Natural killer cell (primary cell): ENCODE measurements at regions not wholly inside any gene's neighbourhood (a gene's known extent, or its start where the extent isn't known, plus 50 kb on each side); places are given as distances from the start of the nearest gene placed in this dataset.
A peak's percentile ranks its signal among the peaks of the same experiment; 100 is the strongest.

Source experiments
- ATAC-seq, 3 donors: fragments of 150-1000 bp in 2 of 3; fragments of 200-7000 bp in 1 of 3; cut with Tn5 transposase; 1 replicate in 1 of 3; 2 replicates in 2 of 3; pipeline ENCODE4 v1.10.0; 2021; ENCODE audit warnings: mild to moderate bottlenecking in 2 of 3, moderate library complexity in 2 of 3
- DNase-seq, 2 donors: peaks; one replicate each; pipeline versions ENCODE4 v3.0.0 to v3.0.0-alpha.2; 2013 to 2021; ENCODE audit warnings: mixed read lengths in 1 of 2
- H3K27ac ChIP-seq: one replicate; pipeline ENCODE4 v1.5.1; 2013; ENCODE audit warnings: mild to moderate bottlenecking, low read length
- H3K27me3 ChIP-seq: one replicate; pipeline ENCODE4 v1.6.1; 2013; ENCODE audit warnings: low read length; ENCODE audit not compliant: control insufficient read depth, insufficient read depth
- H3K36me3 ChIP-seq: one replicate; pipeline ENCODE4 v1.6.1; 2013; ENCODE audit warnings: low read length; ENCODE audit not compliant: control insufficient read depth, insufficient read depth
- H3K4me1 ChIP-seq: one replicate; pipeline ENCODE4 v1.6.1; 2013; ENCODE audit warnings: low read length; ENCODE audit not compliant: control insufficient read depth, insufficient read depth
- H3K4me3 ChIP-seq: one replicate; pipeline ENCODE4 v1.5.1; 2013; ENCODE audit warnings: low read length
- H3K9me3 ChIP-seq: one replicate; pipeline ENCODE4 v1.6.1; 2013; ENCODE audit warnings: low read length; ENCODE audit not compliant: control insufficient read depth, insufficient read depth
- H3K27ac Mint-ChIP-seq, 2 donors: one replicate each; pipeline ENCODE4 v1.8.0; 2022; ENCODE audit warnings: mild to moderate bottlenecking in 2 of 2, mixed read lengths in 2 of 2, moderate library complexity in 1 of 2
- H3K27me3 Mint-ChIP-seq, 2 donors: one replicate each; pipeline ENCODE4 v1.8.0; 2022; ENCODE audit warnings: low read depth in 2 of 2, mixed read lengths in 2 of 2
- H3K36me3 Mint-ChIP-seq: one replicate; pipeline ENCODE4 v1.8.0; 2022; ENCODE audit warnings: mixed read lengths
- H3K4me1 Mint-ChIP-seq, 2 donors: one replicate each; pipeline ENCODE4 v1.8.0; 2022; ENCODE audit warnings: mixed read lengths in 2 of 2
- H3K4me3 Mint-ChIP-seq: one replicate; pipeline ENCODE4 v1.8.0; 2022; ENCODE audit warnings: mild to moderate bottlenecking, moderate library complexity, mixed read lengths
- H3K9me3 Mint-ChIP-seq, 2 donors: one replicate each; pipeline ENCODE4 v1.8.0; 2022; ENCODE audit warnings: mixed read lengths in 2 of 2
- WGBS: methylation state at CpG from one replicate; pipeline ENCODE4 v1.1.7; 2013; ENCODE audit warnings: missing lambda C conversion rate; ENCODE audit not compliant: insufficient coverage; 5-methylcytosine and 5-hydroxymethylcytosine counted together
- intact Hi-C: fragments of 100-400 bp; cut with micrococcal nuclease; formaldehyde crosslinking; loops from one replicate; pipeline ENCODE4 v1.14.2; 2022
- TF ChIP-seq, protein P1 (sequence below): fragments of 200-600 bp; IDR thresholded peaks from one replicate; pipeline ENCODE4 v1.8.0; 2022; ENCODE audit warnings: antibody characterized with exemption

DNA sequence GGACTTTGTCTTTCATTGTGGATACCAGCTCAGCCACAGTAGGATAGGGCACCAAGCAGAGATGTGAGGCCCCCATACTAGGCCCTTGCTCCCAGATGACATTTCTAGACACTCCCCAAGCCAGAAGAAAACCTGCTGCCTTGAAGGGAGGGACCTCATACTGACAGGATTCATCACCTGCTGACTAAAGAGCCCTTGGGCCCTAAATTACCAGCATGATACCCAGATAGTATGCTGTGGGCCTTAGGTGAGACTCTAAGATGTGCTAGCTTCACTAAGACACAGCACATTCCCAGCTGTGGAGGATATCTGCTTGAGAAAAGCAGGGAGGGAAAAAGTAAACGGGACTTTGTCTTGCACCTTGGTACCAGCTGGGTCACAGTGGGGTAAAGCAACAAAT lies 324.0 kb downstream of the TBL1XR1 start:
- TF ChIP-seq, protein P1, sequence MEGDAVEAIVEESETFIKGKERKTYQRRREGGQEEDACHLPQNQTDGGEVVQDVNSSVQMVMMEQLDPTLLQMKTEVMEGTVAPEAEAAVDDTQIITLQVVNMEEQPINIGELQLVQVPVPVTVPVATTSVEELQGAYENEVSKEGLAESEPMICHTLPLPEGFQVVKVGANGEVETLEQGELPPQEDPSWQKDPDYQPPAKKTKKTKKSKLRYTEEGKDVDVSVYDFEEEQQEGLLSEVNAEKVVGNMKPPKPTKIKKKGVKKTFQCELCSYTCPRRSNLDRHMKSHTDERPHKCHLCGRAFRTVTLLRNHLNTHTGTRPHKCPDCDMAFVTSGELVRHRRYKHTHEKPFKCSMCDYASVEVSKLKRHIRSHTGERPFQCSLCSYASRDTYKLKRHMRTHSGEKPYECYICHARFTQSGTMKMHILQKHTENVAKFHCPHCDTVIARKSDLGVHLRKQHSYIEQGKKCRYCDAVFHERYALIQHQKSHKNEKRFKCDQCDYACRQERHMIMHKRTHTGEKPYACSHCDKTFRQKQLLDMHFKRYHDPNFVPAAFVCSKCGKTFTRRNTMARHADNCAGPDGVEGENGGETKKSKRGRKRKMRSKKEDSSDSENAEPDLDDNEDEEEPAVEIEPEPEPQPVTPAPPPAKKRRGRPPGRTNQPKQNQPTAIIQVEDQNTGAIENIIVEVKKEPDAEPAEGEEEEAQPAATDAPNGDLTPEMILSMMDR = no peak
- DNase-seq (no peak), ATAC-seq (no peak)
- intact Hi-C loops = loop anchor here (5.0 kb wide), 1 partner anchor 1454 kb away; no protein-coding TSS in a partner anchor
- H3K27me3 Mint-ChIP-seq = no peaks in the 10 kb centered on the region
- H3K27ac ChIP-seq = no peak overlapping the region
- no peak overlapping the region for H3K4me3 Mint-ChIP-seq
- WGBS = 86% methylated on average over 1 of the region's 1 CpG
- H3K36me3 Mint-ChIP-seq = no peaks in the 10 kb centered on the region
- H3K9me3 ChIP-seq = no peaks in the 10 kb centered on the region
- H3K4me3 ChIP-seq = no peak overlapping the region
- H3K4me1 ChIP-seq = peaks cover 5% of the 10 kb centered on the region
- no peaks in the 10 kb centered on the region for H3K36me3 ChIP-seq
- H3K9me3 Mint-ChIP-seq = no peaks in the 10 kb centered on the region
- H3K4me1 Mint-ChIP-seq = peaks cover 0 to 6% of the 10 kb centered on the region in 2 donors
- peak overlapping the region in 1 of 2 donors; percentile 53 for H3K27ac Mint-ChIP-seq
- H3K27me3 ChIP-seq = no peaks in the 10 kb centered on the region

DNA sequence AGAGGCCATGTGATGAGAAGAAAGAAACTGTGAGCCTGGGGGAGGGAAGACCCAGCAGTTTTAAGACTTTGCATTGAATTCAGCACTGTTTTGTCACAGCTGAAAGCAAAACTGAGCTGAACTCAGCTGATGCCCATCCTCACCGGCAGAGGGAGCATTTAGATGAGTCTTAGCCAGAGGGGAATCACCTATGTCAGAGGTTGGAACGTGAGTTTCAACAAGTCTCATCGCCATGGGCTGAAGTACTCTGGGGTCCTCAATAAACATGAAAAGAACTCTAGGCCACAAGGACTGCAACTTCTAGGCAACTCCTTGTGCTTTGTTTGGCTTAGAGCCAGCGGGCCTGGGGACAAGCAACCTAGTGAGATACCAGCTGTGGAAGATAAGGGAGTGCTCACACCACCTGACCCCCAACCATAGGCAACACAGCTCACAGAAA lies 324.5 kb downstream of the TBL1XR1 start:
- no peaks in the 10 kb centered on the region for H3K27me3 ChIP-seq
- 31% methylated on average over 4 of the region's 4 CpGs for WGBS
- H3K4me1 ChIP-seq = peaks cover 5% of the 10 kb centered on the region
- ATAC-seq (peak; percentile 82 to 88 (median 87)), DNase-seq (peak in 1 of 2 donors; percentile 75)
- no peaks in the 10 kb centered on the region for H3K9me3 ChIP-seq
- intact Hi-C loops = loop anchor here (1.0 to 5.0 kb wide), 3 partner anchors 67 to 1513 kb away; no protein-coding TSS in a partner anchor
- H3K4me3 ChIP-seq = no peak overlapping the region
- H3K27ac Mint-ChIP-seq = peak overlapping the region in 1 of 2 donors; percentile 53
- no peaks in the 10 kb centered on the region for H3K27me3 Mint-ChIP-seq
- H3K4me1 Mint-ChIP-seq = peaks cover 0 to 6% of the 10 kb centered on the region in 2 donors
- no peak overlapping the region for H3K4me3 Mint-ChIP-seq
- no peaks in the 10 kb centered on the region for H3K36me3 Mint-ChIP-seq
- H3K36me3 ChIP-seq = no peaks in the 10 kb centered on the region
- no peaks in the 10 kb centered on the region for H3K9me3 Mint-ChIP-seq
- TF ChIP-seq, protein P1 = peak; percentile 71
- H3K27ac ChIP-seq = no peak overlapping the region

DNA sequence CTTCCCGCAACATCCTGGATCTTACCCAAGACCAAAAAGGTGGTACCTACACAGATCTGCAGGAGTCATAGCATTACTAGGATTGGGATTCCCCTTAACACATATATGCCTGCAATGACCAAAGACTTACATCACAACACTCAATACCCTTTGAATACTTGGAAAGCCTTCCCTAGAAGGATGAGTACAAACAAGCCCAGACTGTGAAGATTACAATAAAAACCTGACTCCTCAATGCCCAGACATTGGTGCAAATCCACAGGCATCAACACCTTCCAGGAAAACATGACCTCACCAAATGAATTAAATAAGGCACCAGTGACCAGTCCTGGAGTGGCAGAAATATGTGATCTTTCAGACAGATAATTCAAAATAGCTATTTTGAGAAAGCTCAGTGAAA lies 326.8 kb downstream of the TBL1XR1 start:
- Mint-ChIP-seq H3K27me3 (no peaks in the 10 kb centered on the region), H3K4me1 (peaks cover 0 to 6% of the 10 kb centered on the region in 2 donors), H3K36me3 (no peaks in the 10 kb centered on the region), H3K4me3 (no peak overlapping the region), H3K9me3 (no peaks in the 10 kb centered on the region), H3K27ac (no peak overlapping the region)
- TF ChIP-seq, protein P1 = no peak
- Histone ChIP-seq H3K4me3 (no peak overlapping the region), H3K4me1 (peaks cover 5% of the 10 kb centered on the region), H3K27me3 (no peaks in the 10 kb centered on the region), H3K27ac (no peak overlapping the region), H3K9me3 (no peaks in the 10 kb centered on the region), H3K36me3 (no peaks in the 10 kb centered on the region)
- intact Hi-C loops = loop anchor here (5.0 kb wide), 1 partner anchor 1457 kb away; no protein-coding TSS in a partner anchor
- DNase-seq = no peak
- 100% methylated on average over 1 of the region's 1 CpG for WGBS
- no peak for ATAC-seq
